Neuronal stem cell (in vitro differentiated cells): ENCODE measurements at regions not wholly inside any gene's neighbourhood (a gene's known extent, or its start where the extent isn't known, plus 50 kb on each side); places are given as distances from the start of the nearest gene placed in this dataset.
A peak's percentile ranks its signal among the peaks of the same experiment; 100 is the strongest.

Experiments
- DNase-seq: peaks from one replicate; pipeline ENCODE4 v3.0.0-alpha.2; 2013; ENCODE audit warnings: low spot score
- H2AFZ ChIP-seq: one replicate; pipeline ENCODE4 v1.6.1; 2013; ENCODE audit warnings: mild to moderate bottlenecking, low read length, inconsistent platforms
- H2AK5ac ChIP-seq: 2 replicates; pipeline ENCODE4 v1.6.1; 2013; ENCODE audit warnings: low read depth, mild to moderate bottlenecking, inconsistent platforms, low read length, moderate library complexity, mixed read lengths
- H2BK120ac ChIP-seq: 2 replicates; pipeline ENCODE4 v1.6.1; 2013; ENCODE audit warnings: low read depth, mild to moderate bottlenecking, inconsistent platforms, low read length, moderate library complexity, mixed read lengths
- H2BK12ac ChIP-seq: one replicate; pipeline ENCODE4 v1.6.1; 2013; ENCODE audit warnings: low read length, inconsistent platforms
- H2BK15ac ChIP-seq: 2 replicates; pipeline ENCODE4 v1.6.1; 2013; ENCODE audit warnings: mild to moderate bottlenecking, low read length, inconsistent platforms, mixed read lengths
- H2BK5ac ChIP-seq: one replicate; pipeline ENCODE4 v1.6.1; 2013; ENCODE audit warnings: inconsistent platforms, mild to moderate bottlenecking, low read length, moderate library complexity
- H3K14ac ChIP-seq: one replicate; pipeline ENCODE4 v1.6.1; 2013; ENCODE audit warnings: low read length, inconsistent platforms
- H3K18ac ChIP-seq: 2 replicates; pipeline ENCODE4 v1.6.1; 2013; ENCODE audit warnings: low read length, inconsistent platforms
- H3K23ac ChIP-seq: 2 replicates; pipeline ENCODE4 v1.6.1; 2013; ENCODE audit warnings: low read depth, mild to moderate bottlenecking, mixed read lengths, low read length, inconsistent platforms; ENCODE audit not compliant: poor library complexity
- H3K27ac ChIP-seq: replicated peaks from 3 replicates; pipeline ENCODE4 v1.5.1; 2013; ENCODE audit warnings: low read length, inconsistent platforms
- H3K27me3 ChIP-seq, 3 experiments: 2 replicates each; pipeline ENCODE4 v1.6.1; 2013; ENCODE audit warnings: low read length in 3 of 3, mild to moderate bottlenecking in 2 of 3, inconsistent platforms in 1 of 3, low read depth in 1 of 3, mixed read lengths in 1 of 3, moderate library complexity in 1 of 3; ENCODE audit not compliant: control insufficient read depth in 3 of 3, insufficient read depth in 3 of 3
- H3K36me3 ChIP-seq, 2 donors: replicated peaks in 1 of 2; 2 replicates each; pipeline ENCODE4 v1.6.1; 2013; ENCODE audit warnings: low read length in 2 of 2; ENCODE audit not compliant: control insufficient read depth in 2 of 2, insufficient read depth in 2 of 2
- H3K4ac ChIP-seq: 2 replicates; pipeline ENCODE4 v1.6.1; 2013; ENCODE audit warnings: inconsistent platforms, mild to moderate bottlenecking, low read length, moderate library complexity
- H3K4me1 ChIP-seq, 2 donors: 1 replicate in 1 of 2; 2 replicates in 1 of 2; pipeline ENCODE4 v1.6.1; 2013; ENCODE audit warnings: low read length in 2 of 2, low read depth in 1 of 2; ENCODE audit not compliant: control insufficient read depth in 2 of 2, insufficient read depth in 1 of 2
- H3K4me2 ChIP-seq: one replicate; pipeline ENCODE4 v1.6.1; 2013; ENCODE audit warnings: mild to moderate bottlenecking, low read length, inconsistent platforms; ENCODE audit not compliant: insufficient read depth, poor library complexity, severe bottlenecking
- H3K4me3 ChIP-seq, 2 donors: 2 replicates each; pipeline ENCODE4 v1.5.1; 2013; ENCODE audit warnings: low read length in 2 of 2, mild to moderate bottlenecking in 2 of 2, inconsistent platforms in 1 of 2, moderate library complexity in 1 of 2
- H3K79me1 ChIP-seq: one replicate; pipeline ENCODE4 v1.6.1; 2013; ENCODE audit warnings: low read depth, mild to moderate bottlenecking, inconsistent platforms, low read length, moderate library complexity
- H3K9ac ChIP-seq: one replicate; pipeline ENCODE4 v1.6.1; 2013; ENCODE audit warnings: mild to moderate bottlenecking, low read depth, low read length, inconsistent platforms; ENCODE audit not compliant: poor library complexity
- H3K9me3 ChIP-seq, 2 donors: replicated peaks in 1 of 2; 2 replicates each; pipeline versions ENCODE3 to v1.6.1; 2013; ENCODE audit warnings: low read length in 2 of 2, mild to moderate bottlenecking in 2 of 2, inconsistent platforms in 1 of 2, low read depth in 1 of 2, mixed read lengths in 1 of 2, moderate library complexity in 1 of 2; ENCODE audit not compliant: control insufficient read depth in 2 of 2, insufficient read depth in 1 of 2
- H4K8ac ChIP-seq: one replicate; pipeline ENCODE4 v1.6.1; 2013; ENCODE audit warnings: low read depth, mild to moderate bottlenecking, inconsistent platforms, low read length, moderate library complexity
- H4K91ac ChIP-seq: one replicate; pipeline ENCODE4 v1.6.1; 2013; ENCODE audit warnings: low read length, low read depth, mild to moderate bottlenecking, inconsistent platforms; ENCODE audit not compliant: poor library complexity
- WGBS, 2 donors: extraction: QIAGEN DNeasy Blood & Tissue Kit; methylation state at CpG; one replicate each; pipeline ENCODE4 v1.1.7; 2013; ENCODE audit warnings: missing lambda C conversion rate in 2 of 2, mixed read lengths in 1 of 2; ENCODE audit not compliant: insufficient read length in 2 of 2, insufficient replicate concordance in 1 of 2; ENCODE audit errors: extremely low coverage in 2 of 2; 5-methylcytosine and 5-hydroxymethylcytosine counted together

DNA sequence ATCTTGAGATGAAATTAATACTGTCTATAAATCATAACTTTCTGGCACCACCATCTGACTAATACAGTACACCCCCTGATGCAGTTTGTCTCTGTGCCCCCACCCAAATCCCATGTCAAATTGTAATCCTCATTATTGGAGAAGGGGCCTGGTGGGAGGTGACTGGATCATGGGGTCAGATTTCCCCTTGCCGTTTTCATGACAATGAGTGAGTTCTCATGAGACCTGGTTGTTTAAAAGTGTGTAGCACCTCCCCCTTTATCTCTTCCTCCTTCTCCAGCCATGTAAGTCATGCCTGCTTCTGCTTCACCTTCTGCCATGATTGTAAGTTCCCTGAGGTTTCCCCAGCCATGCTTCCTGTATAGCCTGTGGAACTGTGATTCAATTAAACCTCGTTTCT is 78.7 kb upstream of the CDH6 start:
- Histone ChIP-seq H3K18ac (no peak overlapping the region), H3K9ac (no peak overlapping the region)
- WGBS, 2 donors: no CpG with 5 or more reads among the region's 2 CpGs

DNA sequence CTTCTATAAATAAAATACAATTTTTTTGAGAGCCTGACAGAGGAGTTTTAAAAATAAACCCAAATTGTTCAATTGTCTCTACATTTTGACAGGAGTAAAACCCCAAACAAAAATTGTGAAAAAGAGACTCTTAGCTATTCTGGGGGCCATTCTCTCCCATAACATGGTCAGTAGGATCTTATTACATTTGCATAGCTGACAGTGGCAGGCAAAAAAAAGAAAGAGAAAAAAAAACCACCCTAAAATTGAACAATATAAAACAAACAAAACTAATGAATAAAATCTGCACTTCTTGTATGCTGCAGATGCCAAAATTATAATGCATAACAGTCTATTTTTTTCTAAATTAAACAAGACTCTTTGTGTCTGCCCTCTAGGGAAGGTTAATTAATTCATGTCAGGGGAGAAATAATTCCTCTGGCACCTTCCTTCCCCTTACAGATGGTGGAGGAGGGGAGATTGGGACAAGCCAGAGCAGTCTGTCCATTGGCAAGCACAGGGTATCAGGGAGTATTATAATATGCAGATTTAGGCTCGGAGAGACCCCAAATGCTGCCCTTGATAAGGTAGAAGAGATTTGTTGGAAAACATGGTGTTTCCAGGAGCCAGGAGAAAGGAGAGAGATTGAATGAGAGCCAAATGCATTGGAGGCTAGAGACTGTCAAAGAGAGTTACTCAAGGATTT is 79.7 kb upstream of the CDH6 start:
- Histone ChIP-seq H4K91ac (no peak overlapping the region), H4K8ac (no peak overlapping the region), H3K4me1 (peaks cover 3 to 8% of the 10 kb centered on the region in 2 donors), H2AFZ (no peak overlapping the region), H3K23ac (no peak overlapping the region), H3K9me3 (peaks cover 0 to 10% of the 10 kb centered on the region in 2 donors), H3K36me3 (no peaks in the 10 kb centered on the region), H3K18ac (no peak overlapping the region), H2BK5ac (no peak overlapping the region), H3K79me1 (no peaks in the 10 kb centered on the region), H2AK5ac (no peak overlapping the region), H2BK12ac (no peak overlapping the region), H2BK15ac (no peak overlapping the region), H3K4ac (no peak overlapping the region), H3K27ac (no peak overlapping the region), H2BK120ac (no peak overlapping the region), H3K9ac (no peak overlapping the region), H3K27me3 (peaks cover 0 to 50% (median 0%) of the 10 kb centered on the region in 3 experiments), H3K4me3 (no peak overlapping the region), H3K14ac (no peak overlapping the region), H3K4me2 (no peak overlapping the region)
- no CpG with 5 or more reads among the region's 1 CpG for WGBS, 2 donors
- DNase-seq: no peak

More for the DNA sequence above, 78.7 kb upstream of the CDH6 start:
- H3K79me1 ChIP-seq: no peaks in the 10 kb centered on the region
- no peak overlapping the region for H3K14ac ChIP-seq
- no peak overlapping the region for H3K4me3 ChIP-seq
- no peak overlapping the region for H2BK5ac ChIP-seq
- H2BK120ac ChIP-seq: no peak overlapping the region
- H2AK5ac ChIP-seq: no peak overlapping the region
- no peak overlapping the region for H2AFZ ChIP-seq
- H3K27me3 ChIP-seq: peaks cover 0 to 41% (median 0%) of the 10 kb centered on the region in 3 experiments
- H4K8ac ChIP-seq: no peak overlapping the region
- no peak overlapping the region for H2BK15ac ChIP-seq
- no peak overlapping the region for H3K4me2 ChIP-seq
- peaks cover 5 to 11% of the 10 kb centered on the region in 2 donors for H3K4me1 ChIP-seq
- H3K27ac ChIP-seq: no peak overlapping the region
- DNase-seq: no peak
- H3K23ac ChIP-seq: no peak overlapping the region
- H3K4ac ChIP-seq: no peak overlapping the region
- peaks cover 0 to 8% of the 10 kb centered on the region in 2 donors for H3K9me3 ChIP-seq
- H2BK12ac ChIP-seq: no peak overlapping the region
- H3K36me3 ChIP-seq: no peaks in the 10 kb centered on the region
- H4K91ac ChIP-seq: no peak overlapping the region

DNA sequence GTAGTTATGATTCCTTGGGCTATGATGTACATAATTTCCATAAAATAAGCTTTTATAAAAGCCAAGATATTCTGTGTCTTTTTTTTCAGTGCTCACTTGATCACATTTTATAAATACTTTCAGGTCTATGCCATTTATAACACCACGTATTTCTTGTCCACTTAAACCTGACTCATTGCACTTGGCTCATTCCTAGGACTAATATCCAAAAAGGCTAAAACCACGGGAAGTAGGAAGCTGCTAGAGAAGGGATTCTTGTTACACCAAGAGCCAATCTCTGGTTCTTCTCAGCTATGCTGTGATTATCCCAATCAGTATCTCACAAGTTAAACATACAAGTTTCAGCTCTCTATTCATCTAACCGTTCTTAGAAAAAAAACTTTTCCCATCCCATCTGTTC is 80.4 kb upstream of the CDH6 start:
- Histone ChIP-seq H4K91ac (no peak overlapping the region), H3K4ac (no peak overlapping the region), H3K27me3 (peaks cover 0 to 51% (median 0%) of the 10 kb centered on the region in 3 experiments), H3K27ac (no peak overlapping the region), H4K8ac (no peak overlapping the region), H2AK5ac (no peak overlapping the region), H2BK5ac (no peak overlapping the region), H2BK15ac (no peak overlapping the region), H2BK120ac (no peak overlapping the region), H3K4me1 (peaks cover 0 to 4% of the 10 kb centered on the region in 2 donors), H3K36me3 (no peaks in the 10 kb centered on the region), H3K79me1 (no peaks in the 10 kb centered on the region), H3K18ac (no peak overlapping the region), H2BK12ac (no peak overlapping the region), H3K14ac (no peak overlapping the region), H2AFZ (no peak overlapping the region), H3K23ac (no peak overlapping the region), H3K9ac (no peak overlapping the region), H3K4me2 (no peak overlapping the region), H3K4me3 (no peak overlapping the region), H3K9me3 (peaks cover 0 to 10% of the 10 kb centered on the region in 2 donors)
- no CpG with 5 or more reads among the region's 3 CpGs for WGBS, 2 donors
- no peak for DNase-seq

DNA sequence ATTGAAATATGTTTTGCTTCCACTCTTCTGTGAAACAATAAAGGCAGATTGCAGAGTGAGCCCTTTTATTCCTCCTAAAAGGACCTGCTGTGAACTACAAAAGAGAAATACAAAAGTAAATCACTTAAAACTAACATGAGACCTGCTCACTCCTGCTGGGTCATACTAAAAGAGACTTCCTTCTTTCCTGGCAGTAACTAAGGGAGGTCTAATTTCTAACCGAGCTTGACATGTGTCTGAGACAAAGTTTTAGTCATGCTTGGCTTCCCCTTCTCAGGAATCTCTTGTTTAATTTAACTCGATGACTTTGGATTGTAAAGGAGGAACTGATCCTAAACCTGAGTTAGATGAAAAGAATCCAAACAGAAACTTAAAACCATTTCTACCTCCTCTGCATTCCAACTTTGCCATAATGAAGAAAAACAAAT is 86.4 kb upstream of the CDH6 start:
- H2BK5ac ChIP-seq: no peak overlapping the region

More for the DNA sequence above, 86.4 kb upstream of the CDH6 start:
- H3K79me1 ChIP-seq: no peaks in the 10 kb centered on the region
- no peak overlapping the region for H3K4ac ChIP-seq
- H3K36me3 ChIP-seq: no peaks in the 10 kb centered on the region
- H2BK15ac ChIP-seq: no peak overlapping the region
- H3K4me3 ChIP-seq: no peak overlapping the region
- no peak overlapping the region for H2BK12ac ChIP-seq
- WGBS, 2 donors: no CpG with 5 or more reads among the region's 2 CpGs
- H3K4me1 ChIP-seq: peaks cover 11 to 19% of the 10 kb centered on the region in 2 donors
- peaks cover 0 to 76% (median 0%) of the 10 kb centered on the region in 3 experiments for H3K27me3 ChIP-seq
- H3K18ac ChIP-seq: no peak overlapping the region
- H2AK5ac ChIP-seq: no peak overlapping the region
- H4K91ac ChIP-seq: no peak overlapping the region
- H3K4me2 ChIP-seq: peak overlapping the region; percentile 32
- H3K9me3 ChIP-seq: peaks cover 0 to 5% of the 10 kb centered on the region in 2 donors
- no peak overlapping the region for H3K23ac ChIP-seq
- no peak overlapping the region for H3K14ac ChIP-seq
- no peak overlapping the region for H3K9ac ChIP-seq
- no peak overlapping the region for H3K27ac ChIP-seq
- H2BK120ac ChIP-seq: no peak overlapping the region
- no peak overlapping the region for H4K8ac ChIP-seq
- H2AFZ ChIP-seq: no peak overlapping the region
- DNase-seq: peak; percentile 67
